ENCODE measurements at regions not wholly inside any gene's neighbourhood (a gene's known extent, or its start where the extent isn't known, plus 50 kb on each side); places are given as distances from the start of the nearest gene placed in this dataset.

GRCh38 chr18:52045946-52046675 is 293.9 kb upstream of the DCC start:
- no peaks in the 10 kb centered on the region for H3K27me3 ChIP-seq
- no peak overlapping the region for H3K4me3 ChIP-seq
- H3K27ac ChIP-seq = no peak overlapping the region
- H3K36me3 ChIP-seq = no peaks in the 10 kb centered on the region
- intact Hi-C loops (cut with DNase I; ENCODE audit: low total_unique reads) = no loop called here
- H3K9me3 ChIP-seq = no peaks in the 10 kb centered on the region
- no peaks in the 10 kb centered on the region for H3K4me1 ChIP-seq
- no peak for DNase-seq
- TF ChIP-seq, protein P1, sequence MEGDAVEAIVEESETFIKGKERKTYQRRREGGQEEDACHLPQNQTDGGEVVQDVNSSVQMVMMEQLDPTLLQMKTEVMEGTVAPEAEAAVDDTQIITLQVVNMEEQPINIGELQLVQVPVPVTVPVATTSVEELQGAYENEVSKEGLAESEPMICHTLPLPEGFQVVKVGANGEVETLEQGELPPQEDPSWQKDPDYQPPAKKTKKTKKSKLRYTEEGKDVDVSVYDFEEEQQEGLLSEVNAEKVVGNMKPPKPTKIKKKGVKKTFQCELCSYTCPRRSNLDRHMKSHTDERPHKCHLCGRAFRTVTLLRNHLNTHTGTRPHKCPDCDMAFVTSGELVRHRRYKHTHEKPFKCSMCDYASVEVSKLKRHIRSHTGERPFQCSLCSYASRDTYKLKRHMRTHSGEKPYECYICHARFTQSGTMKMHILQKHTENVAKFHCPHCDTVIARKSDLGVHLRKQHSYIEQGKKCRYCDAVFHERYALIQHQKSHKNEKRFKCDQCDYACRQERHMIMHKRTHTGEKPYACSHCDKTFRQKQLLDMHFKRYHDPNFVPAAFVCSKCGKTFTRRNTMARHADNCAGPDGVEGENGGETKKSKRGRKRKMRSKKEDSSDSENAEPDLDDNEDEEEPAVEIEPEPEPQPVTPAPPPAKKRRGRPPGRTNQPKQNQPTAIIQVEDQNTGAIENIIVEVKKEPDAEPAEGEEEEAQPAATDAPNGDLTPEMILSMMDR (IDR thresholded peaks at IDR 0.05) = no peak
- no peak for TF ChIP-seq POLR2A (IDR thresholded peaks at IDR 0.05)

DNA sequence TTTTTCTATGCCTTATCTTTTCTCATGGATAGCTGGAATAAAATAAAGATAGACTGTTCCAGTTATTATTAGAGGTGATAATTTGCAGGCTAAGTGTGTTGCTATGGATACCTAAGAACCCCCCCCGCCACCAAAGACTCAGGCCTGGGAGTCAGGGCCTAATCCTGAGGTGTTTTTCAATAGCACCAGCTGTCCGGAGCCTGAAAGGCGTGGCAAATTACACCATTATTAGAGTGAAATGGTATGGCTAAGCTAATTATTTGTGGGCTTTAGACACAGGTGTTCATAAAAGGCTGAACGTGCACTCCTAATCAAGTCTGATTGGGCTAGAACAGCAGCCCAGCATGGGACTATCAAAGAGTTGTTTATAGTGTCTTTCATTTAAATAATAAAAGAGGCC is 293.2 kb upstream of the DCC start:
- no peak for DNase-seq
- Histone ChIP-seq H3K4me1 (no peaks in the 10 kb centered on the region), H3K27ac (no peak overlapping the region), H3K36me3 (no peaks in the 10 kb centered on the region), H3K9me3 (no peaks in the 10 kb centered on the region), H3K4me3 (no peak overlapping the region), H3K27me3 (no peaks in the 10 kb centered on the region)
- TF ChIP-seq, protein P1 (IDR thresholded peaks at IDR 0.05) = no peak
- no peak for TF ChIP-seq POLR2A (IDR thresholded peaks at IDR 0.05)
- intact Hi-C loops (cut with DNase I; ENCODE audit: low total_unique reads) = no loop called here

- intact Hi-C loops (cut with DNase I; ENCODE audit: low total_unique reads) = no loop called here
- no peaks in the 10 kb centered on the region for H3K27me3 ChIP-seq
- DNase-seq = no peak
- H3K4me3 ChIP-seq = no peak overlapping the region
- no peak overlapping the region for H3K27ac ChIP-seq
- TF ChIP-seq POLR2A (IDR thresholded peaks at IDR 0.05) = no peak
- TF ChIP-seq, protein P1 (IDR thresholded peaks at IDR 0.05) = no peak
- no peaks in the 10 kb centered on the region for H3K36me3 ChIP-seq
- H3K4me1 ChIP-seq = no peaks in the 10 kb centered on the region
- H3K9me3 ChIP-seq = no peaks in the 10 kb centered on the region
Measured at GRCh38 chr18:52054324-52054723, 285.7 kb upstream of the DCC start.

DNA sequence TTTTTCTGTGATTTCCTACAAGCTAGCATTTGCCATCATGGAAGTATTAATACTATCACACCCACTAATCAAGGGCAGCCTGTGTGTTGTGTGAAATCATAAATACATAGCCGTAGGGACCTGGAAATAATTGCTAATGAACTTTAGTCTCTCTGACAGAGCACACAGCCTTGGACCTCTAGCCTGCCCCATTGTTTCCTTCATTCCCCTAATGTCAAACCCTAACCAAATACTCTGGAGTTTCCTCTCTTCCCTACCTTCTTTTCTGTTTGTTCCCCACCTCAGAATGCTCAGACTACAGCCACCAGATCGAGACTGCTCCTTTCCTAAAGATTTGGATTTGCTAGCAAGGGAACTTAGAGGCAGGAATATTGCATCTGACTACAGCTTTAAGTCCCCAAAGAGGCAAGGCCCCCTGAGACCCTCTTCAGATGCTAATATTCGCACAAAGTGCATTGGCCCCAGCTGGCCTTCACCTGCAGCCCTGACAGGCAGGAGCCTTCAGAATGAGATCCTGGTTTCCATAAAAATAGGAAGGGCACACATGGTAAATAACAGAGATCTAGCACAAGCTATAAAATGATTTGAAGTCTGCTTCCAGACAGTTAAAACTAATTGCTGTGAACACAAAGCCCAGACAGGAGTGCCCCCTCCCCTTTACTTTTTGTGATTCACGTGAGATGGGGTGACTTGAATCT is 279.2 kb upstream of the DCC start:
- TF ChIP-seq POLR2A (IDR thresholded peaks at IDR 0.05) = no peak
- TF ChIP-seq, protein P1 (IDR thresholded peaks at IDR 0.05) = no peak
- Histone ChIP-seq H3K9me3 (no peaks in the 10 kb centered on the region), H3K4me1 (no peaks in the 10 kb centered on the region), H3K36me3 (no peaks in the 10 kb centered on the region), H3K4me3 (no peak overlapping the region), H3K27me3 (no peaks in the 10 kb centered on the region), H3K27ac (no peak overlapping the region)
- no peak for DNase-seq
- intact Hi-C loops (cut with DNase I; ENCODE audit: low total_unique reads) = no loop called here

DNA sequence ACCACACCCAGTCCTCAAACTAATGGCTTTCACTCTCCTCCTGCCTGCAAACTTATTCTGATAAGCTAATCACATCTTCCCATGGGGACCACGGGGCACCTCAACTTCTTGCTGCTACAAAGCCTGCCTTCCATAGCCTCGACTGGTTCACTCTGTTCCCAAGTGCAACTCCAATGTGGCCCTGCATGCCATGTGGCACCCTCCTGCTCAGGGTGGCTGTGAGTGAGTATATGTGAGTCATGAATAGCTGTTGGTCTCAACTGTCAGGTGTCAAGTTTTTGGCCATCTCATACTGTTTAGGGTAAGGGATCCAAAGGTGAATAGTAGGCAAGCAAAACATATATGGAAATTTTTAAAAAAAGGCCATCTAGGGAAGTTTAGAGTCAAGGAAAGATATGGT is 276.1 kb upstream of the DCC start:
- Histone ChIP-seq H3K9me3 (no peaks in the 10 kb centered on the region), H3K4me1 (no peaks in the 10 kb centered on the region), H3K27me3 (no peaks in the 10 kb centered on the region), H3K36me3 (no peaks in the 10 kb centered on the region), H3K27ac (no peak overlapping the region), H3K4me3 (no peak overlapping the region)
- intact Hi-C loops (cut with DNase I; ENCODE audit: low total_unique reads) = no loop called here
- no peak for DNase-seq
- TF ChIP-seq, protein P1 (IDR thresholded peaks at IDR 0.05) = no peak

Measured in uterus (tissue), 3 donors.